ENCODE measurements at regions not wholly inside any gene's neighbourhood (a gene's known extent, or its start where the extent isn't known, plus 50 kb on each side); places are given as distances from the start of the nearest gene placed in this dataset.
A peak's percentile ranks its signal among the peaks of the same experiment; 100 is the strongest.

- no peak overlapping the region for H3K4me3 ChIP-seq (replicated peaks; ENCODE audit: low read depth, low read length)
- no peak for DNase-seq (ENCODE audit: low read depth)
- no peak for TF ChIP-seq CTCF (IDR thresholded peaks at IDR 0.05; ENCODE audit: low read length, missing control alignments)
Measured at GRCh38 chr3:15886521-15886920, 88.7 kb upstream of the ANKRD28 start.

GRCh38 chr3:15887261-15887660, 89.5 kb upstream of the ANKRD28 start:
- no peak for DNase-seq (ENCODE audit: low read depth)
- TF ChIP-seq CTCF (IDR thresholded peaks at IDR 0.05; ENCODE audit: low read length, missing control alignments) = no peak
- no peak overlapping the region for H3K4me3 ChIP-seq (replicated peaks; ENCODE audit: low read depth, low read length)

GRCh38 chr3:15889936-15890335, 92.2 kb upstream of the ANKRD28 start:
- H3K4me3 ChIP-seq (replicated peaks; ENCODE audit: low read depth, low read length) = no peak overlapping the region
- no peak for TF ChIP-seq CTCF (IDR thresholded peaks at IDR 0.05; ENCODE audit: low read length, missing control alignments)
- DNase-seq (ENCODE audit: low read depth) = no peak

GRCh38 chr3:15892311-15893227, 94.8 kb upstream of the ANKRD28 start:
- H3K4me3 ChIP-seq (replicated peaks; ENCODE audit: low read depth, low read length) = no peak overlapping the region
- DNase-seq (ENCODE audit: low read depth) = no peak

GRCh38 chr3:15894382-15894781, 96.6 kb upstream of the ANKRD28 start:
- no peak overlapping the region for H3K4me3 ChIP-seq (replicated peaks; ENCODE audit: low read depth, low read length)
- DNase-seq (ENCODE audit: low read depth) = no peak
- TF ChIP-seq CTCF (IDR thresholded peaks at IDR 0.05; ENCODE audit: low read length, missing control alignments) = no peak

More at GRCh38 chr3:15892311-15893227, 94.8 kb upstream of the ANKRD28 start:
- TF ChIP-seq CTCF (IDR thresholded peaks at IDR 0.05; ENCODE audit: low read length, missing control alignments) = no peak

GRCh38 chr3:15896500-15896899, 98.7 kb upstream of the ANKRD28 start:
- DNase-seq (ENCODE audit: low read depth) = no peak
- no peak for TF ChIP-seq CTCF (IDR thresholded peaks at IDR 0.05; ENCODE audit: low read length, missing control alignments)
- no peak overlapping the region for H3K4me3 ChIP-seq (replicated peaks; ENCODE audit: low read depth, low read length)

- H3K4me3 ChIP-seq (replicated peaks; ENCODE audit: low read depth, low read length) = no peak overlapping the region
- TF ChIP-seq CTCF (IDR thresholded peaks at IDR 0.05; ENCODE audit: low read length, missing control alignments) = no peak
- DNase-seq (ENCODE audit: low read depth) = peak; percentile 54
Measured at GRCh38 chr3:15899388-15899787, 101.6 kb upstream of the ANKRD28 start.

Data from fibroblast of pulmonary artery (primary cell).